ENCODE measurements at regions not wholly inside any gene's neighbourhood (a gene's known extent, or its start where the extent isn't known, plus 50 kb on each side); places are given as distances from the start of the nearest gene placed in this dataset.

- Histone ChIP-seq H3K27ac (ENCODE audit: poor library complexity, severe bottlenecking) (no peak overlapping the region), H3K4me3 (ENCODE audit: severe bottlenecking) (no peak overlapping the region), H3K9me3 (ENCODE audit: severe bottlenecking) (no peaks in the 10 kb centered on the region), H3K36me3 (ENCODE audit: low read depth) (no peaks in the 10 kb centered on the region), H3K27me3 (ENCODE audit: insufficient read depth, poor library complexity, severe bottlenecking) (no peaks in the 10 kb centered on the region), H3K4me1 (ENCODE audit: insufficient read depth, poor library complexity, severe bottlenecking) (peaks cover 4% of the 10 kb centered on the region)
- no peak for TF ChIP-seq CTCF (IDR thresholded peaks at IDR 0.05; ENCODE audit: poor library complexity, severe bottlenecking)
- ATAC-seq (ENCODE audit: low read depth) (no peak), DNase-seq (ENCODE audit: low spot score) (no peak)
These were observed 248.2 kb downstream of the ACTL7B start for GRCh38 chr9:108607607-108608006.

- Histone ChIP-seq H3K4me1 (ENCODE audit: insufficient read depth, poor library complexity, severe bottlenecking) (peaks cover 4% of the 10 kb centered on the region), H3K36me3 (ENCODE audit: low read depth) (no peaks in the 10 kb centered on the region), H3K27me3 (ENCODE audit: insufficient read depth, poor library complexity, severe bottlenecking) (no peaks in the 10 kb centered on the region), H3K27ac (ENCODE audit: poor library complexity, severe bottlenecking) (no peak overlapping the region), H3K4me3 (ENCODE audit: severe bottlenecking) (no peak overlapping the region), H3K9me3 (ENCODE audit: severe bottlenecking) (no peaks in the 10 kb centered on the region)
- no peak for ATAC-seq (ENCODE audit: low read depth)
- no peak for TF ChIP-seq CTCF (IDR thresholded peaks at IDR 0.05; ENCODE audit: poor library complexity, severe bottlenecking)
- no peak for DNase-seq (ENCODE audit: low spot score)
These were observed 249.4 kb downstream of the ACTL7B start for GRCh38 chr9:108606401-108606800.

GRCh38 chr9:108603141-108603540 lies 252.6 kb downstream of the ACTL7B start:
- Histone ChIP-seq H3K4me1 (ENCODE audit: insufficient read depth, poor library complexity, severe bottlenecking) (peaks cover 4% of the 10 kb centered on the region), H3K4me3 (ENCODE audit: severe bottlenecking) (no peak overlapping the region), H3K9me3 (ENCODE audit: severe bottlenecking) (no peaks in the 10 kb centered on the region), H3K27me3 (ENCODE audit: insufficient read depth, poor library complexity, severe bottlenecking) (no peaks in the 10 kb centered on the region), H3K36me3 (ENCODE audit: low read depth) (no peaks in the 10 kb centered on the region), H3K27ac (ENCODE audit: poor library complexity, severe bottlenecking) (no peak overlapping the region)
- no peak for TF ChIP-seq CTCF (IDR thresholded peaks at IDR 0.05; ENCODE audit: poor library complexity, severe bottlenecking)
- ATAC-seq (ENCODE audit: low read depth) (peak; percentile 66), DNase-seq (ENCODE audit: low spot score) (peak; percentile 56)

- no peak overlapping the region for H3K4me3 ChIP-seq (ENCODE audit: severe bottlenecking)
These were observed 254.9 kb downstream of the ACTL7B start for GRCh38 chr9:108600896-108601295.

More at GRCh38 chr9:108600896-108601295, 254.9 kb downstream of the ACTL7B start:
- H3K9me3 ChIP-seq (ENCODE audit: severe bottlenecking), result no peaks in the 10 kb centered on the region
- DNase-seq (ENCODE audit: low spot score) (no peak), ATAC-seq (ENCODE audit: low read depth) (no peak)
- no peak for TF ChIP-seq CTCF (IDR thresholded peaks at IDR 0.05; ENCODE audit: poor library complexity, severe bottlenecking)
- no peaks in the 10 kb centered on the region for H3K36me3 ChIP-seq (ENCODE audit: low read depth)
- H3K4me1 ChIP-seq (ENCODE audit: insufficient read depth, poor library complexity, severe bottlenecking), result peaks cover 4% of the 10 kb centered on the region
- no peaks in the 10 kb centered on the region for H3K27me3 ChIP-seq (ENCODE audit: insufficient read depth, poor library complexity, severe bottlenecking)
- H3K27ac ChIP-seq (ENCODE audit: poor library complexity, severe bottlenecking), result no peak overlapping the region

Measured in RWPE2 (cell line).